Adrenal gland (tissue), 5 donors: ENCODE measurements at regions not wholly inside any gene's neighbourhood (a gene's known extent, or its start where the extent isn't known, plus 50 kb on each side); places are given as distances from the start of the nearest gene placed in this dataset.
"Not testable (repeated sequence)": the region's sequence is repeated elsewhere in the genome, so short reads cannot be mapped to it uniquely, and the experiment has no call there.

Experiments
- CTCF ChIP-seq, 6 experiments: fragments of 450-650 bp in 4 of 6; fragments of 200-600 bp in 2 of 6; sonication (generic) in 1 of 6; IDR thresholded peaks; 1 replicate in 5 of 6; 2 replicates in 1 of 6; pipeline versions ENCODE4 v1.5.1 to v1.8.0; 2016 to 2021; ENCODE audit warnings: antibody characterized with exemption in 6 of 6, mild to moderate bottlenecking in 2 of 6, moderate library complexity in 1 of 6
- POLR2A ChIP-seq, 2 donors: fragments of 450-650 bp; IDR thresholded peaks; one replicate each; pipeline ENCODE4 v1.6.1; 2017; ENCODE audit warnings: antibody characterized with exemption in 2 of 2, mild to moderate bottlenecking in 2 of 2, moderate library complexity in 1 of 2
- donor health status: DM: no; HTN: no; CAD: no.

GRCh38 chr2:131602444-131602843 is 74.8 kb downstream of the CCDC74A start:
- TF ChIP-seq POLR2A, CTCF (IDR thresholded peaks at IDR 0.05): not testable (repeated sequence)
